K562 (cell line): ENCODE measurements at regions not wholly inside any gene's neighbourhood (a gene's known extent, or its start where the extent isn't known, plus 50 kb on each side); places are given as distances from the start of the nearest gene placed in this dataset.

Source experiments
- ATAC-seq: fragments of 200-7000 bp; cut with Tn5 transposase; 3 replicates; pipeline ENCODE4 v1.9.1; 2020; ENCODE audit warnings: moderate library complexity
- BruUV-seq: library from RNA; stranded (reverse); fragments of 400-500 nt; replicated peaks from 2 replicates; lab custom pipeline; 2021; lab: Mats Ljungman, UMichigan
- CTCF ChIA-PET: fragments of 300-600 bp; formaldehyde crosslinking; extraction: SDS; loops from one replicate; lab custom pipeline; 2021; ENCODE audit warnings: low intra/inter-chr PET ratio; lab: Yijun Ruan, JAX
- POLR2A ChIA-PET: fragments of 300-600, 350-650 bp; sonication (Branson Sonifier 250); formaldehyde crosslinking; extraction: SDS; loops from one replicate; lab custom pipeline; 2021; ENCODE audit warnings: antibody characterized with exemption, inconsistent platforms; lab: Yijun Ruan, JAX
- DNase-seq, 4 experiments: peaks; one replicate each; pipeline versions ENCODE4 v3.0.0 to v3.0.0-alpha.2; 2011 to 2018; ENCODE audit warnings: low spot score in 3 of 4, mixed read lengths in 3 of 4; ENCODE audit errors: extremely low read depth in 1 of 4
- FAIRE-seq: peaks from 2 replicates; lab custom pipeline; 2011; peaks lifted over from hg19 to GRCh38; lab: Jason Lieb, UNC
- H2AFZ ChIP-seq: 2 replicates; pipeline ENCODE4 v1.6.0; 2011; ENCODE audit warnings: low read depth, low read length, control low read depth, inconsistent platforms
- H3K27ac ChIP-seq: fragments of 200-600 bp; 3 replicates; pipeline ENCODE4 v1.8.0; 2011; ENCODE audit warnings: low read depth, mild to moderate bottlenecking, control low read depth, inconsistent platforms, low read length, moderate library complexity, mixed read lengths; ENCODE audit errors: extremely low read depth
- H3K27me3 ChIP-seq, 2 experiments: fragments of 300-600 bp in 1 of 2; 2 replicates in 1 of 2; 3 replicates in 1 of 2; pipeline versions ENCODE4 v1.6.0 to v1.8.0; 2011; ENCODE audit warnings: inconsistent platforms in 2 of 2, low read length in 2 of 2, mild to moderate bottlenecking in 1 of 2, mixed read lengths in 1 of 2, moderate library complexity in 1 of 2; ENCODE audit not compliant: control insufficient read depth in 2 of 2, insufficient read depth in 2 of 2
- H3K36me3 ChIP-seq: fragments of 300-600 bp; 3 replicates; pipeline ENCODE4 v1.8.0; 2011; ENCODE audit warnings: mild to moderate bottlenecking, low read length, inconsistent platforms; ENCODE audit not compliant: control insufficient read depth, insufficient read depth
- H3K4me1 ChIP-seq, 2 experiments: fragments of 200-600 bp in 1 of 2; replicated peaks in 1 of 2; 2 replicates in 1 of 2; 3 replicates in 1 of 2; pipeline versions ENCODE4 v1.5.1 to v1.8.0; 2011; ENCODE audit warnings: inconsistent platforms in 2 of 2, low read length in 2 of 2, mild to moderate bottlenecking in 1 of 2, mixed read lengths in 1 of 2, moderate library complexity in 1 of 2; ENCODE audit not compliant: control insufficient read depth in 2 of 2, insufficient read depth in 2 of 2
- H3K4me2 ChIP-seq: 2 replicates; pipeline ENCODE4 v1.6.1; 2011; ENCODE audit warnings: low read length, control low read depth, inconsistent platforms, mixed read lengths; ENCODE audit not compliant: insufficient read depth
- H3K4me3 ChIP-seq: fragments of 200-600 bp; sonication (generic), shearing (Covaris generic); 2 replicates; pipeline ENCODE4 v1.5.1; 2016; ENCODE audit warnings: control low read depth, inconsistent platforms
- H3K79me2 ChIP-seq: fragments of 200-600 bp; 3 replicates; pipeline ENCODE4 v1.8.0; 2011; ENCODE audit warnings: low read length, inconsistent platforms; ENCODE audit not compliant: control insufficient read depth, insufficient read depth
- H3K9ac ChIP-seq, 2 experiments: 2 replicates each; pipeline versions ENCODE4 v1.6.0 to v1.6.1; 2011; ENCODE audit warnings: low read depth in 2 of 2, low read length in 2 of 2, control low read depth in 1 of 2, inconsistent platforms in 1 of 2, mild to moderate bottlenecking in 1 of 2, mixed read lengths in 1 of 2; ENCODE audit not compliant: insufficient read depth in 1 of 2
- H3K9me1 ChIP-seq: one replicate; pipeline ENCODE4 v1.6.0; 2011; ENCODE audit warnings: inconsistent platforms, mild to moderate bottlenecking, low read length, moderate library complexity; ENCODE audit not compliant: control insufficient read depth, insufficient read depth
- H3K9me3 ChIP-seq: replicated peaks from 2 replicates; pipeline ENCODE4 v1.5.1; 2011; ENCODE audit warnings: low read depth, low read length, inconsistent platforms; ENCODE audit not compliant: control insufficient read depth, insufficient read depth
- H4K20me1 ChIP-seq: replicated peaks from 2 replicates; pipeline ENCODE4 v1.6.1; 2011; ENCODE audit warnings: low read length, inconsistent platforms, mixed read lengths; ENCODE audit not compliant: control insufficient read depth, insufficient read depth
- CBFA2T2 ChIP-seq: fragments of 450-650 bp; conservative IDR thresholded peaks from 2 replicates; pipeline ENCODE4 v1.6.1; 2017; ENCODE audit warnings: mild to moderate bottlenecking
- DPF2 ChIP-seq: fragments of 450-650 bp; IDR thresholded peaks from 2 replicates; pipeline ENCODE4 v1.6.1; 2016
- MCM2 ChIP-seq: fragments of 450-650 bp; IDR thresholded peaks from 2 replicates; pipeline ENCODE4 v1.6.1; 2017; ENCODE audit warnings: low read depth, mild to moderate bottlenecking
- NCOR1 ChIP-seq: fragments of 450-650 bp; IDR thresholded peaks from 2 replicates; pipeline ENCODE4 v1.6.1; 2016; ENCODE audit warnings: mild to moderate bottlenecking, moderate library complexity
- RBM15 ChIP-seq: fragments of 200-400 bp; formaldehyde crosslinking; IDR thresholded peaks from 2 replicates; pipeline ENCODE4 v1.6.1; 2018; ENCODE audit warnings: mild to moderate bottlenecking, low read length, moderate library complexity; ENCODE audit not compliant: insufficient read depth
- TBL1XR1 ChIP-seq, 2 experiments: IDR thresholded peaks; 2 replicates each; pipeline ENCODE4 v1.6.1; 2012; ENCODE audit warnings: improper control_type of control experiment in 2 of 2, low read length in 2 of 2, mild to moderate bottlenecking in 1 of 2
- U2AF1 ChIP-seq: fragments of 200-400 bp; formaldehyde crosslinking; optimal IDR thresholded peaks from 2 replicates; pipeline ENCODE3; 2017; ENCODE audit warnings: mild to moderate bottlenecking, low read depth, low read length, moderate library complexity
- ZNF408 ChIP-seq: fragments of 250-450 bp; sonication (Bioruptor Pico); IDR thresholded peaks from 2 replicates; pipeline ENCODE4 v1.4.0; 2020; ENCODE audit warnings: low read depth, mild to moderate bottlenecking, moderate library complexity
- ZNF707 ChIP-seq: fragments of 250-450 bp; sonication (Bioruptor Pico); conservative IDR thresholded peaks from 2 replicates; pipeline ENCODE4 v1.8.0; 2022; ENCODE audit warnings: inconsistent platforms, mild to moderate bottlenecking, moderate library complexity
- WGBS: fragments of 100-300 bp; shearing (Covaris generic); methylation state at CpG from one replicate; pipeline ENCODE4 v1.1.6; 2016; ENCODE audit warnings: low coverage, mixed read lengths; ENCODE audit not compliant: insufficient coverage; ENCODE audit errors: missing lambda C conversion rate; 5-methylcytosine and 5-hydroxymethylcytosine counted together
- in situ Hi-C: fragments of 300-500 bp; cut with MboI; formaldehyde crosslinking; loops from 4 replicates; pipeline ENCODE4 v1.15.0; 2018; ENCODE audit warnings: inconsistent platforms, mixed read lengths
- intact Hi-C: fragments of 100-400 bp; cut with micrococcal nuclease; formaldehyde crosslinking; loops from 2 replicates; pipeline ENCODE4 v1.14.2; 2022
- TF ChIP-seq, protein P1 (sequence below), 2 experiments: fragments of 450-650 bp in 1 of 2; sonication (generic) in 1 of 2; formaldehyde crosslinking in 1 of 2; IDR thresholded peaks; 2 replicates each; pipeline versions ENCODE4 v1.7.1 to v1.9.0; 2016 to 2022; ENCODE audit warnings: inconsistent platforms in 1 of 2, mild to moderate bottlenecking in 1 of 2, missing genetic modification reagents in 1 of 2

DNA sequence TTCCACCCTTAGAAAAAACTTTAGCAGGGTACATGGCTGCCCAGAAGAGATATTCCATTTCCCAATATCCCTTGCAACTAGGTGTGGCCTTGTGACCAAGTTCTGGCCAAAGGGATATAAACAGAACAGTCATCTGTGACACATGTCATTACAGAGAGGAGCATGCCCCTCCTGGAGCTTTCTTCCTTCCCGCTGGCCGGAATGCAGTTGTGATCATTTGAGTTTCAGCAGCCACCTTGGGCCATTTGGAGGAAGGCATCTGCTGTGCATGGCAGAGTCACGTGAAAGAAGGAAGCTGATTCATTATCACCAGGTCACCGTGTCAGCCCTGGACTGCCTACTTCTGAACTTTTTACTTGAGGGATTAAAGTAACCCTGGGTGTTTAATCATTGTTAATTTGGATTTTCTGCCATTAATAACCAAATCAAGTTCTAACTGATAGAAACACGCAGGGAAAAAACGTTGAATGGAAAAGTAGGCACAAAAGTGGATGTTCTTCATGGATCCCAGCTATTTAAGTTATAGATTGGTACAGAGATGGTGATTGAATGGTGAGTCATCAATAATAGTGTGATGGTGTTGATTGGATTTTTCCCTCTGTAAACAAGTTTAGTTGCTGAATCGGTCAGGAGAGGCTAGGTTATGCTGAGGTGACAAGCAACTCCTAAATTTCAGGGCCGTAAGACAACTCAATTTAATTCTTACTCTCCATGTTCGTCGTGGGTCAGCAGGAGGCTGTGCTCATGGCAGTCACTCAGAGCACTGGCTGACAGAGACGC is 80.7 kb upstream of the CCDC167 start:
- H4K20me1 ChIP-seq = peaks cover 13% of the 10 kb centered on the region; the same call in 1 of the 2 replicates
- no peak overlapping the region for H3K9ac ChIP-seq
- no peaks in the 10 kb centered on the region for H3K79me2 ChIP-seq
- DNase-seq = peak in 3 of 4 experiments; percentile 25 to 37 (median 32)
- H3K36me3 ChIP-seq = no peaks in the 10 kb centered on the region
- no peak overlapping the region for H2AFZ ChIP-seq
- in situ Hi-C loops (no loop called here), intact Hi-C loops (no loop called here)
- ChIA-PET POLR2A (interaction anchor here (0.6 to 2.5 kb wide), 6 partner anchors 11 to 562 kb away, joined by 3 to 6 read pairs (median 4); no protein-coding TSS in a partner anchor), CTCF (interaction anchor here (0.7 kb wide), 1 partner anchor 111 kb away, joined by 4 read pairs; no protein-coding TSS in a partner anchor)
- H3K9me3 ChIP-seq = no peaks in the 10 kb centered on the region
- H3K4me1 ChIP-seq = peaks cover 0 to 7% of the 10 kb centered on the region in 2 experiments; a peak in 2 of 5 replicates
- FAIRE-seq = peak; percentile 83
- no peak overlapping the region for H3K4me3 ChIP-seq
- WGBS = 14% methylated on average over 11 of the region's 11 CpGs
- H3K9me1 ChIP-seq = no peaks in the 10 kb centered on the region
- peak; percentile 51 for ATAC-seq
- BruUV-seq = no TSS peak
- H3K27me3 ChIP-seq = peaks cover 51 to 69% of the 10 kb centered on the region in 2 experiments
- no peak overlapping the region for H3K4me2 ChIP-seq
- H3K27ac ChIP-seq = no peak overlapping the region; the same call in 2 of the 3 replicates
- TF ChIP-seq NCOR1 (no peak), TBL1XR1 (IDR thresholded peaks at IDR 0.05; ENCODE audit: low read length in 2 of 2) (no peak), CBFA2T2 (no peak), ZNF408 (CRISPR knock-in tag) (no peak), ZNF707 (no peak), DPF2 (no peak), MCM2 (no peak), RBM15 (no peak), U2AF1 (no peak)
- TF ChIP-seq, protein P1, sequence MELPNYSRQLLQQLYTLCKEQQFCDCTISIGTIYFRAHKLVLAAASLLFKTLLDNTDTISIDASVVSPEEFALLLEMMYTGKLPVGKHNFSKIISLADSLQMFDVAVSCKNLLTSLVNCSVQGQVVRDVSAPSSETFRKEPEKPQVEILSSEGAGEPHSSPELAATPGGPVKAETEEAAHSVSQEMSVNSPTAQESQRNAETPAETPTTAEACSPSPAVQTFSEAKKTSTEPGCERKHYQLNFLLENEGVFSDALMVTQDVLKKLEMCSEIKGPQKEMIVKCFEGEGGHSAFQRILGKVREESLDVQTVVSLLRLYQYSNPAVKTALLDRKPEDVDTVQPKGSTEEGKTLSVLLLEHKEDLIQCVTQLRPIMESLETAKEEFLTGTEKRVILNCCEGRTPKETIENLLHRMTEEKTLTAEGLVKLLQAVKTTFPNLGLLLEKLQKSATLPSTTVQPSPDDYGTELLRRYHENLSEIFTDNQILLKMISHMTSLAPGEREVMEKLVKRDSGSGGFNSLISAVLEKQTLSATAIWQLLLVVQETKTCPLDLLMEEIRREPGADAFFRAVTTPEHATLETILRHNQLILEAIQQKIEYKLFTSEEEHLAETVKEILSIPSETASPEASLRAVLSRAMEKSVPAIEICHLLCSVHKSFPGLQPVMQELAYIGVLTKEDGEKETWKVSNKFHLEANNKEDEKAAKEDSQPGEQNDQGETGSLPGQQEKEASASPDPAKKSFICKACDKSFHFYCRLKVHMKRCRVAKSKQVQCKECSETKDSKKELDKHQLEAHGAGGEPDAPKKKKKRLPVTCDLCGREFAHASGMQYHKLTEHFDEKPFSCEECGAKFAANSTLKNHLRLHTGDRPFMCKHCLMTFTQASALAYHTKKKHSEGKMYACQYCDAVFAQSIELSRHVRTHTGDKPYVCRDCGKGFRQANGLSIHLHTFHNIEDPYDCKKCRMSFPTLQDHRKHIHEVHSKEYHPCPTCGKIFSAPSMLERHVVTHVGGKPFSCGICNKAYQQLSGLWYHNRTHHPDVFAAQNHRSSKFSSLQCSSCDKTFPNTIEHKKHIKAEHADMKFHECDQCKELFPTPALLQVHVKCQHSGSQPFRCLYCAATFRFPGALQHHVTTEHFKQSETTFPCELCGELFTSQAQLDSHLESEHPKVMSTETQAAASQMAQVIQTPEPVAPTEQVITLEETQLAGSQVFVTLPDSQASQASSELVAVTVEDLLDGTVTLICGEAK (IDR thresholded peaks at IDR 0.05) = no peak
- TF ChIP-seq, protein P1 (CRISPR knock-in tag; IDR thresholded peaks at IDR 0.05) = no peak
